ENCODE measurements at regions not wholly inside any gene's neighbourhood (a gene's known extent, or its start where the extent isn't known, plus 50 kb on each side); places are given as distances from the start of the nearest gene placed in this dataset.

DNA sequence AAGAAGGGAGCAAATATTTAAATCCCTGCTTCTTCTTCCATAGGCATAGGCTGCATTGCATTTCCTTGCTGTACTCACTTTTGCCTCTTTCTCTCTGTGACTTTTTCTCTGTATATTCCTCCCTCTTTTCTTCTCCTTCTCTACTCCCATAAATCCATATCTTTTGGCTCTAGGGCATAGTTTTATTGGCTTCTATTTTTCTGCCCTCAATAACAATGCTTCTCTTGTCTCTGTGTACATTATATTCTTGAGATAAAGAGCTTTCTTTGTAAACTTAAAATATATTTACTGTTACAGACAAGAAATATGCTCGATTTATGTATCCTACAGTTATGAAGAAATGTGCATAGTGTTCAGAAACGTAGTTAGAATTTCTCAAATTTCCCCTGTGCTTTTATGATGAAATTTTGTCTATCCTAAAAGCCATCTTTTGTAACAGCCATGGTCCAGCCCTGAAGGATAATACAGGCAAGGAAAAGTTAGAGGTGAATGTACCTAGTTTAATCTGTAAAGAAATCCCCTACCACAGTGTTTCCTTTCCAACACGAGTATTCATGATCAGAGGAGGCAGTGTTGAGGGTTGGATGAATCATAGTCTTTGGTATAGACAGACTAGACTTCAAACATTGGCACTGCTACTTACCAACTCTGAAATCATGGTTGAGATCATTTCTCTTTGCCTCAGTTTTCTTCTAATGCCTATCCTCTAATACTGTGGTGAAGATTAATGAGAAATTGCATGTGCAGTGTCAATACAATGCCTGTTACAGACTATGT, 173.3 kb upstream of the FAR2 start:
- no peak for TF ChIP-seq HOXD13 (CRISPR knock-in tag; IDR thresholded peaks at IDR 0.05; ENCODE audit: borderline replicate concordance)
- TF ChIP-seq, protein P1, sequence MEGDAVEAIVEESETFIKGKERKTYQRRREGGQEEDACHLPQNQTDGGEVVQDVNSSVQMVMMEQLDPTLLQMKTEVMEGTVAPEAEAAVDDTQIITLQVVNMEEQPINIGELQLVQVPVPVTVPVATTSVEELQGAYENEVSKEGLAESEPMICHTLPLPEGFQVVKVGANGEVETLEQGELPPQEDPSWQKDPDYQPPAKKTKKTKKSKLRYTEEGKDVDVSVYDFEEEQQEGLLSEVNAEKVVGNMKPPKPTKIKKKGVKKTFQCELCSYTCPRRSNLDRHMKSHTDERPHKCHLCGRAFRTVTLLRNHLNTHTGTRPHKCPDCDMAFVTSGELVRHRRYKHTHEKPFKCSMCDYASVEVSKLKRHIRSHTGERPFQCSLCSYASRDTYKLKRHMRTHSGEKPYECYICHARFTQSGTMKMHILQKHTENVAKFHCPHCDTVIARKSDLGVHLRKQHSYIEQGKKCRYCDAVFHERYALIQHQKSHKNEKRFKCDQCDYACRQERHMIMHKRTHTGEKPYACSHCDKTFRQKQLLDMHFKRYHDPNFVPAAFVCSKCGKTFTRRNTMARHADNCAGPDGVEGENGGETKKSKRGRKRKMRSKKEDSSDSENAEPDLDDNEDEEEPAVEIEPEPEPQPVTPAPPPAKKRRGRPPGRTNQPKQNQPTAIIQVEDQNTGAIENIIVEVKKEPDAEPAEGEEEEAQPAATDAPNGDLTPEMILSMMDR (tag by site-specific recombination; IDR thresholded peaks at IDR 0.05): no peak
- no peak for TF ChIP-seq ZNF114 (tag by site-specific recombination; IDR thresholded peaks at IDR 0.05)
- no peak for TF ChIP-seq ZBTB44 (tag by site-specific recombination; IDR thresholded peaks at IDR 0.05)
- no peak for TF ChIP-seq ZNF274 (IDR thresholded peaks at IDR 0.05; ENCODE audit: low read length)
- TF ChIP-seq ZNF274 (tag by site-specific recombination; IDR thresholded peaks at IDR 0.05; ENCODE audit: borderline replicate concordance): no peak
- no peak for TF ChIP-seq SALL2 (tag by site-specific recombination; IDR thresholded peaks at IDR 0.05; ENCODE audit: borderline replicate concordance)
- no peak for TF ChIP-seq ZNF670 (tag by site-specific recombination; IDR thresholded peaks at IDR 0.05; ENCODE audit: low read depth)
- no peak for TF ChIP-seq ZNF501 (tag by site-specific recombination; IDR thresholded peaks at IDR 0.05)
- no peak for TF ChIP-seq ZNF610 (tag by site-specific recombination; IDR thresholded peaks at IDR 0.05; ENCODE audit: borderline replicate concordance)
- TF ChIP-seq, protein P2, sequence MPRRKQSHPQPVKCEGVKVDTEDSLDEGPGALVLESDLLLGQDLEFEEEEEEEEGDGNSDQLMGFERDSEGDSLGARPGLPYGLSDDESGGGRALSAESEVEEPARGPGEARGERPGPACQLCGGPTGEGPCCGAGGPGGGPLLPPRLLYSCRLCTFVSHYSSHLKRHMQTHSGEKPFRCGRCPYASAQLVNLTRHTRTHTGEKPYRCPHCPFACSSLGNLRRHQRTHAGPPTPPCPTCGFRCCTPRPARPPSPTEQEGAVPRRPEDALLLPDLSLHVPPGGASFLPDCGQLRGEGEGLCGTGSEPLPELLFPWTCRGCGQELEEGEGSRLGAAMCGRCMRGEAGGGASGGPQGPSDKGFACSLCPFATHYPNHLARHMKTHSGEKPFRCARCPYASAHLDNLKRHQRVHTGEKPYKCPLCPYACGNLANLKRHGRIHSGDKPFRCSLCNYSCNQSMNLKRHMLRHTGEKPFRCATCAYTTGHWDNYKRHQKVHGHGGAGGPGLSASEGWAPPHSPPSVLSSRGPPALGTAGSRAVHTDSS (tag by site-specific recombination; IDR thresholded peaks at IDR 0.05): no peak
- TF ChIP-seq KLF16 (tag by site-specific recombination; IDR thresholded peaks at IDR 0.05): no peak
- no peak for TF ChIP-seq HOXA7 (CRISPR knock-in tag; IDR thresholded peaks at IDR 0.05; ENCODE audit: borderline replicate concordance)
- TF ChIP-seq ZNF10 (tag by site-specific recombination; IDR thresholded peaks at IDR 0.05): no peak

Measured in HEK293 (cell line).